CD4-positive, alpha-beta T cell treated with Interferon gamma for 1 hour (primary cell): ENCODE measurements at regions not wholly inside any gene's neighbourhood (a gene's known extent, or its start where the extent isn't known, plus 50 kb on each side); places are given as distances from the start of the nearest gene placed in this dataset.

Experiments used
- DNase-seq: peaks from one replicate; pipeline ENCODE4 v3.0.0-alpha.2; 2020

DNA sequence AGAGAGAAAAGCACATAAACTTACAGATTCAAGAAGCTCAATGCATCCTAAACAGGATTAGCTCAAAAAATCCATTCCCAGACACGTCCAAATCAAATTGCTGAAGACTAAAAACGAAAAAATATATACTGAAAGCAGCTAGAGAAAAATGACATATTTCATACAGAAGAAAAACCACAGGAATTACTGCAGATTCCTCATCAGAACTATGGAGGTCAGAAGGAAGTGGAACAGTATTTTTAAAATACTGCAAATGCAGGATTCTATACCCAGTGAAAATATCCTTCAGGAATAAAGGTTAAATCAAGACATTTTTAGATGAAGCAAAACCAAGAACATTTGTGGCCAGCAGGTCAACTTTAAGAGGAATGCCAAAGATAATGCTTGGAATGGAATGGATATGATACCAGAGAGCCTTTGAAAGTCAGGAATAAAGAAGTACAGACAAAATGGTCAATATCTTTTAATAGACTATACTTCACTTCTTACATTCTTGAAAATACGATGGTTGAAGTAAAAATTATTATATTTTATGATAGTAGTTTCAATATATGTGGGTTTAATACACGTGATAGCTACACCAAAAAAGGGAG, 352.9 kb downstream of the CTTN start:
- DNase-seq: no peak

DNA sequence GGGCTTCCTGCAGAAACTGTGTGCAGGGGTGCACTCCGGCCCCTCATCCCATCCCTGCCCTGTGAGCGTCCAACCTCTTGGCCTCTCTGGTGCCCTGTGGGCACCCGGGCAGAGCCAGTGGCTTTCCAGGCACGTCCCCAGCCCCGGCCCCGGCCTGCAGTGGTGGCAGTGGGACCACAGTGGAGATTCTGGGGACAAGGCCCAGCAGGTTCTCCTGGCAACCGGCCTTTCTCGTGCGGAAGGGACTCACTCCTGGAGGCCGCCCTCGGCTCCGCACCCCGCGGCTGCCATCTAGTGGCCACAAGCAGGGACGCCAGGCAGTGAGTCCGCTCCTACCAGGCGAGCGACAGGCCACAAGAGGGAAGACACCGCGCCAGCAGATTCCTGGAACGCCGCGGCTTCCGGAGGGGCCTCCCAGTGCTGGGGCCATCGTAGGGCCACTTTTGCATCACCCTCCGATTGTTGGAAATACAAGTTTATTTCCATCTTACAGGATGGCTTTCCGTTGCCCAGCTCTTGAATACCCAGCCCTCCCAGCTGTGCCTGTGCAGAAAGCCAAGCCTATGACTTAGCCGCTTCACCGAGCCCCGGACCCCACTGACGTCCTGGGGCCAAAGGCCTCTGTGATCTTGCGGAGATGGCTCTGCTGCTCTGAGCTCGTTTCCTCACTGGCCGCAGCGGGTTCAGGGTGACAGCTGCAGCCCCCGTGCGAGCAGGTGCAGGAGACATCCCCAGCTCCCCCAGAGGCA, 357.3 kb downstream of the CTTN start:
- peak; percentile 14 for DNase-seq

- DNase-seq: no peak
Measured at GRCh38 chr11:70756341-70756740, 358.0 kb downstream of the CTTN start.

- DNase-seq: no peak
Measured at GRCh38 chr11:70756756-70757155, 358.4 kb downstream of the CTTN start.

DNA sequence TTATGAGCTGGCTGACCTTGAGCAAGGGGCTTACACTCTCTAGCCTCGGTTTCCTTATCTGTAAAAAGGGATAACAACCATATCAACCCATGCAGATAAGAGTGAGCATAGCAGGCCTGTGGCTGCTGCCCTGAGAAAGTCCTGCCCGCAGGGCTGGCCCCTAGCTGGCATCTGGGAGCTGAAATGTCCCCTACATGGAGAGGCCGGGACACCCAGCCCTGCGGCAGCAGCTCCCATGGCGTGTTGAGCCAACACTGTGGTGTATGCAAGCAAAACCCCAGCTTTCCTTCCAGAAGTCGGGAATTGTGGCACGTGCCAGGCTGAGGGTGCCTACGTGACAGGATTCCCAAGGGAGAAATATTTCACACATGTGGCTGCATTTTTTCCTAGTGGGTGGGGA, 358.9 kb downstream of the CTTN start:
- DNase-seq: no peak

DNA sequence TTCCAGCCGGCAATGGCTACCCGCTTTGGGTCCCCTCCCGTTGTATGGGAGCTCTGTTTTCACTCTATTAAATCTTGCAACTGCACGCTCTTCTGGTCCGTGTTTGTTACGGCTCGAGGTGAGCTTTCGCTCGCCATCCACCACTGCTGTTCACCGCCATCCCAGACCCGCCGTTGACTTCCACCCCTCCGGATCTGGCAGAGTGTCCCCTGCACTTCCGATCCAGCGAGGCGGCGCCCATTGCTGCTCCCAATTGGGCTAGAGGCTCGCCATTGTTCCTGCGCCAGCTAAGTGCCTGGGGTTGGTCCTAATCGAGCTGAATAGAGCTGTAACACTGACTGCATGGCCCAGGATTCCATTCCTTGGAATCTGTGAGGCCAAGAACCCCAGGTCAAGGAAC, 359.9 kb downstream of the CTTN start:
- no peak for DNase-seq

DNA sequence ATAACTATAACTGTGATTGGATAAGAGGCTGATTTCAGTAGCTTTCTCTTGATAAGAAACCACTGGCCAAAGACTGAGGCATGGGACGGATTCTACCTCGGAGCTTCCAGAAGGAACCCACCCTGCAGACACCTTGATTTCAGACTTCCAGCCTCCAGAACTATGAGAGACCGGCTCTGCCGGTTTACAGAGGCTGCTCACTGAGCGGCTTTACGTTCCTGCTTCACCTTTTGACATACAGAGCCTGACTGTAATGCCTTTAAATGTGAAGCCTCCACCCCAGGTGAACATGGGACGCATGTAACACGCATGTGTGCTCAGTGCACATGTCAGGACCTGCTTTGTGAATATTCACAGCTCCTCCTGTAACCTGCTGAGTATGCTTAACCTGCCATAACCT, 361.5 kb downstream of the CTTN start:
- DNase-seq: no peak

GRCh38 chr11:70760416-70761020, 362.2 kb downstream of the CTTN start:
- no peak for DNase-seq

- no peak for DNase-seq
Measured at GRCh38 chr11:70761094-70761907, 363.0 kb downstream of the CTTN start.

GRCh38 chr11:70761908-70762337, 363.6 kb downstream of the CTTN start:
- DNase-seq: no peak

DNA sequence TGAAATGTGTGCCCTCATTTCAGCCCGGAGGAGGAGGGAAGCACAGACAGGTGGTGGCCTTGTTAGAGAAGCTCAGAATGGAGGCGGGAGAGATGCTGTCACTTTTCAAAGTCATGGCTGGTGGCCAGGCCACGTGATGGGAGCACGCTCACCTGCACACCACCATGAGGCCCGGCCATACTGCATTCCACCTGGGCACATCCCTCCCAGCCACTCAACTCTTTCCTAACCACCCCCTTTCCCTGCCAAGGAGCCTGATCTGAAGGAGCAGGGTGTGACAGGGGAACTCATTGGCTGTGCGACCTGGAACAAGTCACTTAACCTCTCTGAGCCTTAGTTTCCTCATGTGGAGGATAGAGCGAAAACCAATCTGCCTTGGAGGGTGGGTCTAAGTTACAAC, 364.5 kb downstream of the CTTN start:
- no peak for DNase-seq

DNA sequence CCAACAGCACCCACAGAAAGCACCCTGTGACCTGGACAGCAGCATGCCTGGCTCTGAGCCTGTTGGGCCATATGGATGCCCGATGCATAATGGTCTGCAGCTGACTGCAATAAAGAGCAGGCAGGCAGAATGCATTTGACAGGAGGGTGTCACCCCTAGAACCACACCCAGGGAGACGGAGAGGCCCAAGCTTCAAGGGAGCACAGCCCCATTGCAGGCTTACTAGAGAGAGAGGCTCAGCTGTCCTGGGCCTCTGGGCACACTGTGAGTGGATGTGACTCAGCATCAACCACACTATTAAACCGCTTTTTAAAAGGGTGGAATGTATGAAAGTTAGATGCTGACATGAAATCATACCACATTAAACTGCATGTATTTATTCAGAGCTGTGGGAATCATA, 365.3 kb downstream of the CTTN start:
- no peak for DNase-seq

GRCh38 chr11:70764356-70764905, 366.1 kb downstream of the CTTN start:
- DNase-seq: no peak

GRCh38 chr11:70766901-70767300, 368.6 kb downstream of the CTTN start:
- DNase-seq: no peak

DNA sequence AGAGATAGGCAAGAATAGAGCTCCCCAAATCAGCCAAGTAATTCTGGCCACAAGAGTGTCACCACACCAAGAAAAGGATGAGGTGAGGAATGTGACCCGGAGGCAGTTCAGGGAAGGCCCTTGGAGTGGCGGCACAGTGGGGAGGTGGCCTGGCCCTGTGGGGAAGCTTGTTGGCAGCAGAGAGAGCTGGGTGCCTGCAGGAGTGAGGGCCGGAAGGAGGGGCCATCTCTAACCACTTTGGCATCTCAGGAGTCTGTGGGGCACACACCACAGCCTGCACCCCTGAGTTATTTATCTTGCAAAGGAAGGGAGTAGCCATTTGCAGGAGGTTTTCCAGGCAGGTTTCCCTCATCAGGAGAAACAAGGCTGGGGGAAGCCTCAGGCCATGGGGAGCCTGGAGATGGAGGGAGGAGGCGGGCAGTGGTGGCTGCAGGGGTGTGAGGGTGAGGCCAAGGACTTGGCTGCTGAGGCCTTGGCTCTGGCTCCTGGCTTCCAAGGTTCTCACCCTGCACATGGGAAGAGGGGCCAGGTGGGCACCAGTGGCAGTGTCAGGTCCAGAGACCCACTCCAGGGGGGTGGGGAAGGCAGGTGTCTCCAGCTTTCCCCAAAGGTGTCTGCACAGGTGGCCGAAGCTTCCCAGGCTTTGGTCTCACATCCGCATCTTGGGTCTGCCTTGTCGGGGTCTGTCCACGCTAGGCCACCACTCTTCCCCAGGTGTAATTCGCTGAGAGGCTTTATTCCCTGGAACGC, 370.2 kb downstream of the CTTN start:
- no peak for DNase-seq

DNA sequence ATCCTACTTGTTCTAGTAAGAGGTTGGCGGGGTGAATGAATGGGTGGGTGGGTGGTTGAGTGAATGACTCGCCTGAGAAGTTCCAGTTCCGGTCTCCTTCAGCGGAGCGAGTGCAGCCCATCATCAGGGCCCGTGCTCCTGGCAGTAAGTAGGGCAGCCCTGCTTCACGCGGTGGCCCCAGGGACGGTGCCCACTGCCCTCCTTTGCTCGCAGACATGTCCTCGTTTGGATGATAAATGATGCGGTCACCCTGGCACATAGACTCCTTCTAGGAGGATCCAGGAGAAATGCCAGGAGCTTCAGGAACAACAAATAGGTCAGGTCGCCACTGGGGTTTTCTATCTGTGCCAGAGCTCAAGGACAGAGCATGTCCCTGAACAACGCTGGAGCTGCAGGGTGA, 370.8 kb downstream of the CTTN start:
- no peak for DNase-seq

- DNase-seq: no peak
Measured at GRCh38 chr11:70769521-70769920, 371.2 kb downstream of the CTTN start.

DNA sequence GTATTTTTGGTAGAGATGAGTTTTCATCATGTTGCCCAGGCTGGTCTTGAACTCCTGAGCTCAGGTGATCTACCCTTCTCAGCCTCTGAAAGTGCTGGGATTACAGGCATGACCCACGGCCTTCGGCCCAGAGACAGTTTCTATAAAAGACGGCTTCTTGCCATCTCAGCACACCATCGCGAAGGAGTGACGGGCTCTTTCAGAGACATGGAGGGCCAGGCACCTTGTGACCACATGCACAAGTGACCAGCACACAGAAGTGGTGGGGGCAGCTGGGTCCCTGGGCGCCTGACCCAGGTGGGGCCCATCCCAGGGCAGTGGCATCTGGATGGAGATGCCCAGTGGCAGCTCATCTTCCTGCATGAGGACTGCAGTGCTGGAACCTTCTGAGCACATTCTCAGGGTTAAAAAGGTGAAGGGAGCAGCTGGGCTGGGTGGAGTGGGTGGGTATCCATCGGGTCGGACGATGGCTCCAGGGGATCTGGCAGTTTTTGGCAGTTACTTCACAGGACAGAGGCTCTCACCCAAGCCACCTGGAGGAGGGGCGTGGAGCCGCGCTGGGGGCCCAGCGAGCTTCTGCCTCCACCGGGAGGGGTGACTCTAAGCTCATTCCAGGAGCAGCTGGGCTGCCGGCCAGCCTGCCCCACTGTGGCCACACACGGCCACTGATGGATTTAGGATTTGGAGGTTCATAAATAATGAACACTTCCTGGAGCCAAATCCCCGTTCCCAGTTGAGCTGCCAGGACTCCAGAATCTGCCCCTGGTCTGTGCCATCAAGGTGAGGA, 373.0 kb downstream of the CTTN start:
- no peak for DNase-seq

DNA sequence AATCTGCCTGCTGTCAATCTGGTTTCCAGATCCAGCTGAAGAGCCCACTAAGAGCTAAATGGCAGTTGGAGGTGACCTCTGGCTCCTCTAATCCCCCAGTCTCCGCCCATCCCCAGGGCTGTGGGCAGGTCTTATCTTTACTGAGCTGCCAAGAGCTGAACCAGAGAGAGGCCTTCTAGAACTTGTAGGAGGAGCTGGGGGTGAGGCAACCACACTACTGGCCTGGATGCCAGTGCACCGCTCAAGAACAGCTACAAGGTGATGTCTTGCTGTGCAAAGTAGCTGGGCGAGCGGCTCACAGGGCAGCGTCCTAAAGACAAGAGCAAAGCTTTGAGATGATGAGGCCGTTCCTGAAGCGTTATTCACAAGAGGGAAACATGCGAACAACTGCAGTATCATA, 374.6 kb downstream of the CTTN start:
- no peak for DNase-seq

DNA sequence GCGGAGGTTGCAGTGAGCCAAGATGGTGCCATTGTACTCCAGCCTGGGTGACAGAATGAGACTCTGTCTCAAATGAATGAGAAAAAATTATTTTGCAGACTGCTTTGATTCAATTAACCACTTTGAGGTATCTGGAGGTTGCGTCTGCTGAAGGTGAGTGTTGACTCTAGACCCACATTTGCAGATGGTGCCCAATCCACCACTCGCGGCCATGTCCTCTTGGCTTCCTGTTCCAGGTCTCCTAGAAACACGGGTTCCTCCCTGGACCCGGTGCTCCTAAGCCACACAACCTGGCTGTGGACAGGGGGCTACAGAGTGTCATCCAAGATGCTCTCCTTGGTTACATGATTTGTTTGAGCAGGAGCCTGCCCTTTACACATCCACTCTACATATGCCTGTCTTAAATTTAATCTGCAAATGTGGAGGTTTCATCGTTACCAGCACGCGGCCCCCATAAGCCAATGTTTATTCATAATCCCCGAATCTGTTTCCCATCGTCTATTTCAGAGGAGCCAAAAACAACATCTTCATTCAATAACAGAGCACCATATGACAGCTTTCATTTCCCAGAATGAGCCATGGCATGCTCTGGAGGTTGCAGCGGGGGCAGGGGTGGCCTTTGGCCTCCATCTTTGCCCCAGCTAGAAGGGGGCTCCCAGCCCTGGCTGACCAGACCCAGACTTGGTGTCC, 377.2 kb downstream of the CTTN start:
- DNase-seq: no peak

GRCh38 chr11:70776914-70777532, 378.7 kb downstream of the CTTN start:
- no peak for DNase-seq
